K562 (cell line): ENCODE measurements at regions not wholly inside any gene's neighbourhood (a gene's known extent, or its start where the extent isn't known, plus 50 kb on each side); places are given as distances from the start of the nearest gene placed in this dataset.

Experiments used
- CREBBP ChIP-seq: IDR thresholded peaks from one replicate; pipeline ENCODE4 v1.6.1; 2012; ENCODE audit warnings: low read depth, mild to moderate bottlenecking, control low read depth, inconsistent platforms, low read length
- CTCF ChIP-seq, 3 experiments: IDR thresholded peaks in 2 of 3; conservative IDR thresholded peaks in 1 of 3; 2 replicates each; pipeline ENCODE4 v1.5.1; 2011 to 2012; ENCODE audit warnings: low read length in 3 of 3, mild to moderate bottlenecking in 3 of 3, control low read depth in 2 of 3, improper control_type of control experiment in 1 of 3, inconsistent platforms in 1 of 3, low read depth in 1 of 3, mixed read lengths in 1 of 3, moderate library complexity in 1 of 3; ENCODE audit not compliant: insufficient read depth in 2 of 3
- FOXP1 ChIP-seq: sonication (generic); formaldehyde crosslinking; IDR thresholded peaks from 2 replicates; pipeline ENCODE4 v1.8.0; 2022; ENCODE audit warnings: mild to moderate bottlenecking, missing genetic modification reagents
- MAX ChIP-seq: sonication (generic); formaldehyde crosslinking; IDR thresholded peaks from 2 replicates; pipeline ENCODE4 v1.9.0; 2022; ENCODE audit warnings: mild to moderate bottlenecking, missing genetic modification reagents
- MEIS2 ChIP-seq: fragments of 450-650 bp; IDR thresholded peaks from 2 replicates; pipeline ENCODE4 v1.6.1; 2014; ENCODE audit warnings: mild to moderate bottlenecking; ENCODE audit not compliant: partially characterized antibody

- TF ChIP-seq MEIS2 (no peak), CREBBP (no peak), CTCF (IDR thresholded peaks at IDR 0.05 in 2 of 3, conservative IDR thresholded peaks at IDR 0.05 in 1 of 3; ENCODE audit: insufficient read depth in 2 of 3, low read depth in 1 of 3, low read length in 3 of 3) (no peak), MAX (CRISPR knock-in tag) (no peak), FOXP1 (no peak)
These were observed 337.7 kb upstream of the SETBP1 start for GRCh38 chr18:44342946-44343345.
